Activated CD8-positive, alpha-beta memory T cell treated with anti-CD3 and anti-CD28 coated beads, Interleukin-2, amount 10 ng/mL, durations not matched to agents 7 days and 5 days (primary cell): ENCODE measurements at regions not wholly inside any gene's neighbourhood (a gene's known extent, or its start where the extent isn't known, plus 50 kb on each side); places are given as distances from the start of the nearest gene placed in this dataset.

Experiments used
- ATAC-seq: fragments of 150-1000 bp; cut with Tn5 transposase; one replicate; pipeline ENCODE4 v1.10.0; 2021; ENCODE audit warnings: moderate library complexity
- CTCF ChIA-PET: fragments of 350-600 bp; sonication (Branson Sonifier 250); formaldehyde crosslinking; loops from one replicate; lab custom pipeline; 2021; ENCODE audit warnings: antibody characterized with exemption; lab: Charles Lee
- DNase-seq: peaks from one replicate; pipeline ENCODE4 v3.0.0-alpha.2; 2020
- H3K27ac Mint-ChIP-seq: one replicate; pipeline ENCODE4 v1.8.0; 2021; ENCODE audit warnings: mild to moderate bottlenecking, mixed read lengths
- H3K27me3 Mint-ChIP-seq: one replicate; pipeline ENCODE4 v1.8.0; 2021; ENCODE audit warnings: mixed read lengths
- H3K36me3 Mint-ChIP-seq: one replicate; pipeline ENCODE4 v1.8.0; 2021; ENCODE audit warnings: mild to moderate bottlenecking, mixed read lengths
- H3K4me1 Mint-ChIP-seq: one replicate; pipeline ENCODE4 v1.8.0; 2021; ENCODE audit warnings: mixed read lengths
- H3K4me3 Mint-ChIP-seq: one replicate; pipeline ENCODE4 v1.8.0; 2021; ENCODE audit warnings: mild to moderate bottlenecking, moderate library complexity, mixed read lengths
- H3K9me3 Mint-ChIP-seq: one replicate; pipeline ENCODE4 v1.8.0; 2022; ENCODE audit warnings: low read depth, mixed read lengths

- no peak overlapping the region for H3K4me3 Mint-ChIP-seq
- DNase-seq (no peak), ATAC-seq (no peak)
- H3K27ac Mint-ChIP-seq, result no peak overlapping the region
- peaks cover 10% of the 10 kb centered on the region for H3K27me3 Mint-ChIP-seq
- peaks cover 3% of the 10 kb centered on the region for H3K36me3 Mint-ChIP-seq
- H3K4me1 Mint-ChIP-seq, result no peaks in the 10 kb centered on the region
- H3K9me3 Mint-ChIP-seq, result peaks cover 2% of the 10 kb centered on the region
- CTCF ChIA-PET, result no interaction called here
Observed at GRCh38 chr7:92987095-92987494, 130.7 kb downstream of the SAMD9 start.

- H3K27me3 Mint-ChIP-seq, result peaks cover 7% of the 10 kb centered on the region
Observed at GRCh38 chr7:92982928-92983327, 134.9 kb downstream of the SAMD9 start.

GRCh38 chr7:92976931-92977330 lies 140.6 kb upstream of the CDK6 start:
- CTCF ChIA-PET, result no interaction called here

More at GRCh38 chr7:92982928-92983327, 134.9 kb downstream of the SAMD9 start:
- ATAC-seq, result no peak
- H3K27ac Mint-ChIP-seq, result no peak overlapping the region
- CTCF ChIA-PET, result no interaction called here
- peaks cover 9% of the 10 kb centered on the region for H3K9me3 Mint-ChIP-seq
- no peaks in the 10 kb centered on the region for H3K4me1 Mint-ChIP-seq
- H3K36me3 Mint-ChIP-seq, result peaks cover 9% of the 10 kb centered on the region
- no peak overlapping the region for H3K4me3 Mint-ChIP-seq
- no peak for DNase-seq

GRCh38 chr7:92973974-92974373 lies 137.6 kb upstream of the CDK6 start:
- peaks cover 12% of the 10 kb centered on the region for H3K4me1 Mint-ChIP-seq
- peaks cover 32% of the 10 kb centered on the region for H3K36me3 Mint-ChIP-seq
- H3K4me3 Mint-ChIP-seq, result no peak overlapping the region
- ATAC-seq, result no peak
- peaks cover 29% of the 10 kb centered on the region for H3K9me3 Mint-ChIP-seq
- CTCF ChIA-PET, result no interaction called here
- no peaks in the 10 kb centered on the region for H3K27me3 Mint-ChIP-seq
- H3K27ac Mint-ChIP-seq, result no peak overlapping the region
- DNase-seq, result no peak

More at GRCh38 chr7:92976931-92977330, 140.6 kb upstream of the CDK6 start:
- Mint-ChIP-seq H3K4me3 (no peak overlapping the region), H3K9me3 (peaks cover 31% of the 10 kb centered on the region), H3K4me1 (peaks cover 12% of the 10 kb centered on the region), H3K27ac (no peak overlapping the region), H3K36me3 (peaks cover 30% of the 10 kb centered on the region), H3K27me3 (no peaks in the 10 kb centered on the region)
- DNase-seq, result no peak
- no peak for ATAC-seq

- Mint-ChIP-seq H3K27me3 (no peaks in the 10 kb centered on the region), H3K27ac (no peak overlapping the region), H3K4me3 (no peak overlapping the region), H3K9me3 (peaks cover 23% of the 10 kb centered on the region), H3K36me3 (peaks cover 27% of the 10 kb centered on the region), H3K4me1 (peaks cover 15% of the 10 kb centered on the region)
- DNase-seq, result no peak
- CTCF ChIA-PET, result no interaction called here
- ATAC-seq, result no peak
Observed at GRCh38 chr7:92973293-92973731, 136.9 kb upstream of the CDK6 start.

GRCh38 chr7:92972441-92972840 lies 136.1 kb upstream of the CDK6 start:
- Mint-ChIP-seq H3K27me3 (no peaks in the 10 kb centered on the region), H3K4me1 (peaks cover 15% of the 10 kb centered on the region), H3K27ac (no peak overlapping the region), H3K4me3 (no peak overlapping the region), H3K36me3 (peaks cover 22% of the 10 kb centered on the region), H3K9me3 (peaks cover 20% of the 10 kb centered on the region)
- CTCF ChIA-PET, result no interaction called here
- ATAC-seq (no peak), DNase-seq (no peak)

- peaks cover 3% of the 10 kb centered on the region for H3K4me1 Mint-ChIP-seq
- ATAC-seq, result no peak
- no peak for DNase-seq
- H3K36me3 Mint-ChIP-seq, result peaks cover 5% of the 10 kb centered on the region
- CTCF ChIA-PET, result no interaction called here
- H3K4me3 Mint-ChIP-seq, result no peak overlapping the region
- peaks cover 2% of the 10 kb centered on the region for H3K9me3 Mint-ChIP-seq
- H3K27ac Mint-ChIP-seq, result no peak overlapping the region
- H3K27me3 Mint-ChIP-seq, result no peaks in the 10 kb centered on the region
Observed at GRCh38 chr7:92969061-92969460, 132.7 kb upstream of the CDK6 start.

GRCh38 chr7:92968502-92968901 lies 132.1 kb upstream of the CDK6 start:
- ATAC-seq (no peak), DNase-seq (no peak)
- Mint-ChIP-seq H3K27me3 (no peaks in the 10 kb centered on the region), H3K4me1 (peaks cover 3% of the 10 kb centered on the region), H3K9me3 (peaks cover 2% of the 10 kb centered on the region), H3K4me3 (no peak overlapping the region), H3K27ac (no peak overlapping the region), H3K36me3 (peaks cover 5% of the 10 kb centered on the region)
- CTCF ChIA-PET, result no interaction called here

GRCh38 chr7:92967238-92967637 lies 130.9 kb upstream of the CDK6 start:
- H3K9me3 Mint-ChIP-seq, result no peaks in the 10 kb centered on the region
- CTCF ChIA-PET, result no interaction called here

GRCh38 chr7:92964141-92964540 lies 127.8 kb upstream of the CDK6 start:
- Mint-ChIP-seq H3K4me3 (no peak overlapping the region), H3K36me3 (peaks cover 4% of the 10 kb centered on the region), H3K9me3 (peaks cover 10% of the 10 kb centered on the region), H3K27me3 (peaks cover 9% of the 10 kb centered on the region), H3K27ac (no peak overlapping the region), H3K4me1 (peaks cover 3% of the 10 kb centered on the region)
- no peak for DNase-seq
- CTCF ChIA-PET, result no interaction called here
- no peak for ATAC-seq

More at GRCh38 chr7:92967238-92967637, 130.9 kb upstream of the CDK6 start:
- H3K27ac Mint-ChIP-seq, result no peak overlapping the region
- no peak overlapping the region for H3K4me3 Mint-ChIP-seq
- peaks cover 3% of the 10 kb centered on the region for H3K4me1 Mint-ChIP-seq
- H3K36me3 Mint-ChIP-seq, result peaks cover 3% of the 10 kb centered on the region
- no peak for DNase-seq
- no peaks in the 10 kb centered on the region for H3K27me3 Mint-ChIP-seq
- ATAC-seq, result no peak

GRCh38 chr7:92963566-92963965 lies 127.2 kb upstream of the CDK6 start:
- no peak for DNase-seq
- Mint-ChIP-seq H3K4me1 (peaks cover 2% of the 10 kb centered on the region), H3K27ac (no peak overlapping the region), H3K36me3 (peaks cover 6% of the 10 kb centered on the region), H3K4me3 (no peak overlapping the region), H3K27me3 (peaks cover 10% of the 10 kb centered on the region), H3K9me3 (peaks cover 10% of the 10 kb centered on the region)
- ATAC-seq, result no peak
- CTCF ChIA-PET, result no interaction called here

- peaks cover 10% of the 10 kb centered on the region for H3K36me3 Mint-ChIP-seq
- no peak overlapping the region for H3K27ac Mint-ChIP-seq
Observed at GRCh38 chr7:92961961-92962360, 125.6 kb upstream of the CDK6 start.

GRCh38 chr7:92956575-92956974 lies 120.2 kb upstream of the CDK6 start:
- Mint-ChIP-seq H3K9me3 (peaks cover 15% of the 10 kb centered on the region), H3K4me1 (peaks cover 4% of the 10 kb centered on the region), H3K36me3 (peaks cover 22% of the 10 kb centered on the region), H3K27ac (no peak overlapping the region), H3K27me3 (peaks cover 12% of the 10 kb centered on the region), H3K4me3 (no peak overlapping the region)
- CTCF ChIA-PET, result no interaction called here
- no peak for DNase-seq
- no peak for ATAC-seq

More at GRCh38 chr7:92961961-92962360, 125.6 kb upstream of the CDK6 start:
- CTCF ChIA-PET, result interaction anchor here (1.5 kb wide), 1 partner anchor 18 kb away, joined by 3 read pairs; no protein-coding TSS in a partner anchor
- Mint-ChIP-seq H3K27me3 (peaks cover 12% of the 10 kb centered on the region), H3K4me1 (no peaks in the 10 kb centered on the region), H3K4me3 (no peak overlapping the region), H3K9me3 (peaks cover 10% of the 10 kb centered on the region)
- no peak for ATAC-seq
- DNase-seq, result no peak

GRCh38 chr7:92955081-92955480 lies 118.7 kb upstream of the CDK6 start:
- peak; percentile 43 for DNase-seq
- peaks cover 4% of the 10 kb centered on the region for H3K4me1 Mint-ChIP-seq
- H3K4me3 Mint-ChIP-seq, result no peak overlapping the region
- no peak for ATAC-seq
- peaks cover 11% of the 10 kb centered on the region for H3K9me3 Mint-ChIP-seq
- CTCF ChIA-PET, result no interaction called here
- H3K27ac Mint-ChIP-seq, result no peak overlapping the region
- H3K36me3 Mint-ChIP-seq, result peaks cover 22% of the 10 kb centered on the region
- peaks cover 14% of the 10 kb centered on the region for H3K27me3 Mint-ChIP-seq

- CTCF ChIA-PET, result no interaction called here
- DNase-seq, result no peak
- Mint-ChIP-seq H3K36me3 (peaks cover 16% of the 10 kb centered on the region), H3K27ac (no peak overlapping the region), H3K9me3 (peaks cover 7% of the 10 kb centered on the region), H3K4me1 (peaks cover 4% of the 10 kb centered on the region), H3K4me3 (no peak overlapping the region), H3K27me3 (peaks cover 6% of the 10 kb centered on the region)
- no peak for ATAC-seq
Observed at GRCh38 chr7:92953657-92954056, 117.3 kb upstream of the CDK6 start.
